ACHN (cell line): ENCODE measurements at regions not wholly inside any gene's neighbourhood (a gene's known extent, or its start where the extent isn't known, plus 50 kb on each side); places are given as distances from the start of the nearest gene placed in this dataset.
"Not testable (repeated sequence)": the region's sequence is repeated elsewhere in the genome, so short reads cannot be mapped to it uniquely, and the experiment has no call there.

Source experiments
- DNase-seq: peaks from one replicate; pipeline ENCODE4 v3.0.0-alpha.2; 2015
- in situ Hi-C: cut with HindIII; loops from 2 replicates; pipeline ENCODE4 v1.10.0; 2017; ENCODE audit warnings: low sequenced_read_pairs, low pct_ligation_motif_present, low pct_unique_long_range_greater_than_20kb

- no peak for DNase-seq
- in situ Hi-C loops, result no loop called here
These were observed 103.0 kb upstream of the HES1 start for GRCh38 chr3:194032828-194033435.

- in situ Hi-C loops, result no loop called here
- no peak for DNase-seq
These were observed 101.3 kb upstream of the HES1 start for GRCh38 chr3:194034346-194035336.

GRCh38 chr3:194035406-194036138 is 100.4 kb upstream of the HES1 start:
- in situ Hi-C loops, result no loop called here
- no peak for DNase-seq

- in situ Hi-C loops, result no loop called here
- DNase-seq, result no peak
These were observed 99.1 kb upstream of the HES1 start for GRCh38 chr3:194036842-194037241.

GRCh38 chr3:194038346-194038745 is 97.6 kb upstream of the HES1 start:
- in situ Hi-C loops, DNase-seq: not testable (repeated sequence)

GRCh38 chr3:194038960-194039359 is 97.0 kb upstream of the HES1 start:
- in situ Hi-C loops, result no loop called here
- DNase-seq, result no peak

- in situ Hi-C loops, result no loop called here
- DNase-seq, result no peak
These were observed 95.3 kb upstream of the HES1 start for GRCh38 chr3:194040516-194041273.

- in situ Hi-C loops, result no loop called here
- DNase-seq, result no peak
These were observed 93.0 kb upstream of the HES1 start for GRCh38 chr3:194042927-194043326.

GRCh38 chr3:194043516-194043915 is 92.4 kb upstream of the HES1 start:
- in situ Hi-C loops, result no loop called here
- DNase-seq, result peak; percentile 8

- in situ Hi-C loops, result no loop called here
- DNase-seq, result no peak
These were observed 90.7 kb upstream of the HES1 start for GRCh38 chr3:194045289-194045688.

GRCh38 chr3:194045919-194046318 is 90.0 kb upstream of the HES1 start:
- no peak for DNase-seq

GRCh38 chr3:194046531-194046930 is 89.4 kb upstream of the HES1 start:
- no peak for DNase-seq
- in situ Hi-C loops, result no loop called here

More at GRCh38 chr3:194045919-194046318, 90.0 kb upstream of the HES1 start:
- in situ Hi-C loops, result no loop called here

- in situ Hi-C loops, result no loop called here
- no peak for DNase-seq
These were observed 88.8 kb upstream of the HES1 start for GRCh38 chr3:194046995-194047645.

- in situ Hi-C loops, result no loop called here
- DNase-seq, result no peak
These were observed 86.6 kb upstream of the HES1 start for GRCh38 chr3:194049394-194049793.

- no peak for DNase-seq
- in situ Hi-C loops, result no loop called here
These were observed 85.1 kb upstream of the HES1 start for GRCh38 chr3:194050782-194051320.

GRCh38 chr3:194051366-194052149 is 84.4 kb upstream of the HES1 start:
- no peak for DNase-seq
- in situ Hi-C loops, result no loop called here

- no peak for DNase-seq
- in situ Hi-C loops, result no loop called here
These were observed 82.8 kb upstream of the HES1 start for GRCh38 chr3:194053136-194053535.
